ENCODE measurements at regions not wholly inside any gene's neighbourhood (a gene's known extent, or its start where the extent isn't known, plus 50 kb on each side); places are given as distances from the start of the nearest gene placed in this dataset.

DNA sequence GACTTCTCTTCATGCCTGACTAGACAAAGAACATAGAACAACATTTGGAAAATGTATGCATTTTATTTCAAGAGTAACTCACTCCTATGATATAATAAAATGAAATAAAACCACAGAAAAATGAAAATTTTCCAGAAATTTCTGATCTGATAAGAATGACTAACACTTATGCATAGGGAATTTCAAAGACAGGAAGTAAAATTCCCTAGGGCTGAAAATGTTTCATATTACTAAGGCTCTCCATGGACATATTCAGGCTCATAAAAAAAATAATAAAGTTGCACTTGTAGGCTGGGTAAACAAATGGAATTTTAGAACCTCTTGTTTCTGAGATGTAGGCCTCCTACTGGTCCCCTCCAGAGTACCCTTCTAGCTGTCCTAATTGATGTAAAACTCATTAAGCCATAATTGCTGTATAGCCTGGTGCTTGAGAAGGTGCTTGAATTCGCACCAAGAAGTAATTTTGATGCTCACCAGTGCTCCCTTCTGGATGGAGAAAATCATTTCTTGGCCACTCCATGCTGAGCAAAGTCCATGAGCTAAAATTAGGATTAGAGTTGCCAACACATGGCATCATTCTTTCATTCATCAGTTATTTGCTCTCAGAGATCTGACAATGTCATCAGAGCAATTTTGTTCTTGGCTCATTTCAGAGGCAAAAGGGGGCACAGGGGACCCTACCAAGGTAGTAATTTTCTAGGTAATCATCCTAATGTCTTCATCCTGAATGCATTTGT lies 641.0 kb upstream of the CAMK1G start:
- H3K4me3 Mint-ChIP-seq (ENCODE audit: unreplicated experiment), result no peak overlapping the region
- no peak for DNase-seq
- no peaks in the 10 kb centered on the region for H3K9me3 Mint-ChIP-seq (ENCODE audit: unreplicated experiment)
- H3K27ac Mint-ChIP-seq (ENCODE audit: unreplicated experiment), result no peak overlapping the region
- no peaks in the 10 kb centered on the region for H3K36me3 Mint-ChIP-seq (ENCODE audit: unreplicated experiment)
- H3K4me1 Mint-ChIP-seq (ENCODE audit: low read depth, unreplicated experiment), result no peaks in the 10 kb centered on the region
- no peaks in the 10 kb centered on the region for H3K27me3 Mint-ChIP-seq (ENCODE audit: unreplicated experiment)
- TF ChIP-seq, protein P1, sequence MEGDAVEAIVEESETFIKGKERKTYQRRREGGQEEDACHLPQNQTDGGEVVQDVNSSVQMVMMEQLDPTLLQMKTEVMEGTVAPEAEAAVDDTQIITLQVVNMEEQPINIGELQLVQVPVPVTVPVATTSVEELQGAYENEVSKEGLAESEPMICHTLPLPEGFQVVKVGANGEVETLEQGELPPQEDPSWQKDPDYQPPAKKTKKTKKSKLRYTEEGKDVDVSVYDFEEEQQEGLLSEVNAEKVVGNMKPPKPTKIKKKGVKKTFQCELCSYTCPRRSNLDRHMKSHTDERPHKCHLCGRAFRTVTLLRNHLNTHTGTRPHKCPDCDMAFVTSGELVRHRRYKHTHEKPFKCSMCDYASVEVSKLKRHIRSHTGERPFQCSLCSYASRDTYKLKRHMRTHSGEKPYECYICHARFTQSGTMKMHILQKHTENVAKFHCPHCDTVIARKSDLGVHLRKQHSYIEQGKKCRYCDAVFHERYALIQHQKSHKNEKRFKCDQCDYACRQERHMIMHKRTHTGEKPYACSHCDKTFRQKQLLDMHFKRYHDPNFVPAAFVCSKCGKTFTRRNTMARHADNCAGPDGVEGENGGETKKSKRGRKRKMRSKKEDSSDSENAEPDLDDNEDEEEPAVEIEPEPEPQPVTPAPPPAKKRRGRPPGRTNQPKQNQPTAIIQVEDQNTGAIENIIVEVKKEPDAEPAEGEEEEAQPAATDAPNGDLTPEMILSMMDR (IDR thresholded peaks at IDR 0.05; ENCODE audit: partially characterized antibody, unreplicated experiment), result no peak

DNA sequence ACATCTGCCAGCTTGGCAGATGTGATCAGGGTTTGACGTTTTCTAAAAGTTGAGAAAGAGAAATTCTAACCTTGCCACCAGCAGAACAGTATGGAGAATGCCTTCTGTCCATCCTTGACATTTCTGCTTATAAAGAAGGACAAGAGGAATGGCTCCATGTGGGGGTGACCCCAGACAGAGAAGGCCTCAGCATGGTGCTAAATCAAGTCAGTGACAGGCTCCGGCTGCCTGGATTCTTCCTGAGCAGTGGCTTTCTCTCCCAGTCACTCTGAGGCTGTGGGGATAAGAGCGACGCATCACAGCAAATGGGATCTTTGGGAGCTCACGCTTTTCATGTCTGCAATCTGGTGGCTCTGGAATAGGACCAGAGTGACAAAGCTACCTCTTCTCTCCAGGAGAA lies 640.2 kb upstream of the CAMK1G start:
- H3K9me3 Mint-ChIP-seq (ENCODE audit: unreplicated experiment), result no peaks in the 10 kb centered on the region
- DNase-seq, result no peak
- H3K27me3 Mint-ChIP-seq (ENCODE audit: unreplicated experiment), result no peaks in the 10 kb centered on the region
- no peak overlapping the region for H3K27ac Mint-ChIP-seq (ENCODE audit: unreplicated experiment)
- no peaks in the 10 kb centered on the region for H3K36me3 Mint-ChIP-seq (ENCODE audit: unreplicated experiment)
- no peak overlapping the region for H3K4me3 Mint-ChIP-seq (ENCODE audit: unreplicated experiment)
- no peaks in the 10 kb centered on the region for H3K4me1 Mint-ChIP-seq (ENCODE audit: low read depth, unreplicated experiment)
- TF ChIP-seq, protein P1 (IDR thresholded peaks at IDR 0.05; ENCODE audit: partially characterized antibody, unreplicated experiment), result no peak

DNA sequence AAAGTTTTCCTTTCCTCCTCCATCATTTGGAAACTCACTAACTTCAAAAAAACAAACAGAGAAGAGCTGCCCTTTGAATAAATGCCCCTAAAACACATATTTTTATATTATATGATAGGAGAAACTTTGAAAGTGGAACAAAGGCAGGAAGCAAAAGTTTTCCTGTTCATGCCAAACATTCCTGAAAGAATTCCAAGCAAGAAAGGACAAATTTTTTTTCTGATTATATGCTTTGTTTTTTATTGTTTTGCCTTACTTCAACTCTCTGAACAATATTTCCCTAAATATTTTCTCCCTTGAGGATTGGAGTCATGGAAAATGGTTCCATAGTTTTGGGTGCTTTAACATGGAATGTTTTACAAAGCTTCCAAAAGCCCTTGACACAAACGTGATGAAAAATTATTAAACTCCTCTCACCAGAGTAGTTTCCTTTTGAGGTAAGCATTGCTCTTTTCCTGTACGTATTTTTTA lies 638.5 kb upstream of the CAMK1G start:
- DNase-seq, result no peak
- H3K4me3 Mint-ChIP-seq (ENCODE audit: unreplicated experiment), result no peak overlapping the region
- H3K9me3 Mint-ChIP-seq (ENCODE audit: unreplicated experiment), result no peaks in the 10 kb centered on the region
- no peaks in the 10 kb centered on the region for H3K36me3 Mint-ChIP-seq (ENCODE audit: unreplicated experiment)
- H3K27ac Mint-ChIP-seq (ENCODE audit: unreplicated experiment), result no peak overlapping the region
- H3K4me1 Mint-ChIP-seq (ENCODE audit: low read depth, unreplicated experiment), result no peaks in the 10 kb centered on the region
- TF ChIP-seq, protein P1 (IDR thresholded peaks at IDR 0.05; ENCODE audit: partially characterized antibody, unreplicated experiment), result no peak
- no peaks in the 10 kb centered on the region for H3K27me3 Mint-ChIP-seq (ENCODE audit: unreplicated experiment)

DNA sequence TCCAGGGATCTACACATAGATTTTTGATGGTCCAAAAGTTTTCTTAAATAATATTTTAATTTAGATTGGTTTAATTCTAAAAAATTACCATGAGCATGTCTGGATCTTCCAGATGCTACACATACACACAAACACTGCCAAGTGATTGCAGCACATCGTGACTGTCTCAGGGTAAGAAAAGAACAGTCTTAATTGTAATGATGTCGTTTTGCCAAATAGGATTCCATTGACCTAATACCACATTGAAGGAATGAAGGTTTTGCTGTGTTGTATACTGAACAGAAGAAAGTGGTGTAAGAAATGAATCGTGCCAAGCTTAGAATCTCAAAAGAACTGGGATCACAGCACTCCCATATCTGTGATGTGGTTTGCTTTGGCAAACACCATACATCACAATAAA lies 633.3 kb upstream of the CAMK1G start:
- H3K4me1 Mint-ChIP-seq (ENCODE audit: low read depth, unreplicated experiment), result peaks cover 6% of the 10 kb centered on the region
- TF ChIP-seq, protein P1 (IDR thresholded peaks at IDR 0.05; ENCODE audit: partially characterized antibody, unreplicated experiment), result no peak
- no peak overlapping the region for H3K27ac Mint-ChIP-seq (ENCODE audit: unreplicated experiment)
- DNase-seq, result no peak
- H3K4me3 Mint-ChIP-seq (ENCODE audit: unreplicated experiment), result no peak overlapping the region
- peaks cover 2% of the 10 kb centered on the region for H3K27me3 Mint-ChIP-seq (ENCODE audit: unreplicated experiment)
- no peaks in the 10 kb centered on the region for H3K36me3 Mint-ChIP-seq (ENCODE audit: unreplicated experiment)
- H3K9me3 Mint-ChIP-seq (ENCODE audit: unreplicated experiment), result no peaks in the 10 kb centered on the region

DNA sequence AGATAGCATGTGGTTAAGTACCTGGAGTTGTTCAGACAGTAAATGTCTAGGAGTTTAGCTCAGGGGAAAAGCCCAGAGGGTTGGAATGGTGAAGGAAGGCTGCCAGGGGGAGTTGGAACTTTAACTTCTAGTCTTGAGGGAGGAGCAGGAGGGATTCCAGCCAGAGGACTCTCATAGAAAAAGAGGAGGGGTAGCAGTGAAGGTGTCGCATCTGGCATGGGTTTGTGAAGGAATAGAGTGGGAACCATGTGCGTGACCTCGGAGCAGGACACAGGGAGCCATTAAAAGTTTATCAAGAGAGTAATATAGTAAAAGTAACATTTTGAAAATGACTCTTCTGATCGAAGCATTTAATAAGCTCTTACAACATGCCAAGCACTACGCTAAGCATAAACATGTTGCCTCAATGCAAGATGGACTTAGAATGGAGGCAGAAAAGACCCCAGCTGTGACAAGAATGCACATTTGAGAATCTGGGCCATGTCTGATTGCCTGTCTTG lies 632.4 kb upstream of the CAMK1G start:
- Mint-ChIP-seq H3K27ac (ENCODE audit: unreplicated experiment) (no peak overlapping the region), H3K27me3 (ENCODE audit: unreplicated experiment) (peaks cover 2% of the 10 kb centered on the region), H3K36me3 (ENCODE audit: unreplicated experiment) (no peaks in the 10 kb centered on the region), H3K4me1 (ENCODE audit: low read depth, unreplicated experiment) (peaks cover 6% of the 10 kb centered on the region), H3K4me3 (ENCODE audit: unreplicated experiment) (no peak overlapping the region), H3K9me3 (ENCODE audit: unreplicated experiment) (no peaks in the 10 kb centered on the region)
- TF ChIP-seq, protein P1 (IDR thresholded peaks at IDR 0.05; ENCODE audit: partially characterized antibody, unreplicated experiment), result no peak
- DNase-seq, result no peak
